ENCODE measurements at regions not wholly inside any gene's neighbourhood (a gene's known extent, or its start where the extent isn't known, plus 50 kb on each side); places are given as distances from the start of the nearest gene placed in this dataset.

DNA sequence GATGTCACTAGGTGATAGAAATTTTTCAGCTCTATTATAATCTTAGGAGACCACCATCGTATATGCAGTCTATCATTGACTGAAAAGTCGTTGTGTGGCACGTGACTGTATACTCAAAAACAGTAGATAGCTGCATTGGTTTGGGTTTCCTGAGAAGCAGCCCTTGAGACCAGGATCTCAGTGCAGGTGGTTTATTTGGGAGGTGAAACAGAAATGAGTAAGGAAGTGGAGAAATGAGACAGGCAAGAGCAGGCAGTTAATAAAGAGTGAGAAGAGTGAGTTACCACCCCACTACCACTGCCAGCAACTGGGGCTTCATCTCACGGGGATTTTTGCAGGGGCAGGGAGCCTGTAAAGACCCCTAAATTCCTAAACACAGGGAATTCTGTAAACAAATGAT lies 221.0 kb downstream of the SHQ1 start:
- H3K4me1 ChIP-seq (ENCODE audit: control insufficient read depth, extremely low read depth, insufficient read depth, low read length) = no peaks in the 10 kb centered on the region
- H3K4me3 ChIP-seq (replicated peaks in 1 of 3; ENCODE audit: insufficient read depth in 1 of 3, low read depth in 1 of 3, low read length in 3 of 3) = no peak overlapping the region
- H3K27me3 ChIP-seq (ENCODE audit: control insufficient read depth in 2 of 2, insufficient read depth in 2 of 2, low read length in 2 of 2) = no peaks in the 10 kb centered on the region
- ChIA-PET CTCF (interaction anchor here (1.1 kb wide), 1 partner anchor 12 kb away, joined by 3 read pairs; no protein-coding TSS in a partner anchor), POLR2A (no interaction called here)
- no peaks in the 10 kb centered on the region for H3K36me3 ChIP-seq (ENCODE audit: control insufficient read depth in 2 of 2, extremely low read depth in 1 of 2, insufficient read depth in 2 of 2, low read length in 2 of 2)
- intact Hi-C loops (cut with micrococcal nuclease) (no loop called here), dilution Hi-C loops (cut with MboI; ENCODE audit: extremely low pct_ligation_motif_present, low sequenced_read_pairs) (no loop called here)
- no peak for FAIRE-seq
- H3K27ac ChIP-seq (ENCODE audit: insufficient read depth, low read depth, low read length) = no peak overlapping the region
- no peaks in the 10 kb centered on the region for H4K20me1 ChIP-seq (replicated peaks; ENCODE audit: control insufficient read depth, extremely low read depth, insufficient read depth, low read length)
- H3K9ac ChIP-seq (replicated peaks; ENCODE audit: extremely low read depth, insufficient read depth, low read length) = no peak overlapping the region
- H3K79me2 ChIP-seq (ENCODE audit: control insufficient read depth, insufficient read depth, low read length) = no peaks in the 10 kb centered on the region
- no peak for DNase-seq (ENCODE audit: low read depth, low spot score)
- TF ChIP-seq POLR2AphosphoS5 (IDR thresholded peaks at IDR 0.05; ENCODE audit: insufficient read depth, low read depth, low read length) (no peak), EZH2 (IDR thresholded peaks at IDR 0.05; ENCODE audit: borderline replicate concordance, low read depth, low read length, severe bottlenecking) (no peak), JUN (IDR thresholded peaks at IDR 0.05; ENCODE audit: borderline replicate concordance, insufficient read depth, insufficient read length, low read depth) (no peak), POLR2A (IDR thresholded peaks at IDR 0.05; ENCODE audit: low read depth, low read length) (no peak), MYC (IDR thresholded peaks at IDR 0.05; ENCODE audit: low read depth, low read length) (no peak), GATA2 (IDR thresholded peaks at IDR 0.05; ENCODE audit: insufficient read depth, insufficient read length, low read depth, low read length) (no peak), FOS (IDR thresholded peaks at IDR 0.05; ENCODE audit: borderline replicate concordance, insufficient read depth, low read length) (no peak)
- TF ChIP-seq, protein P1, sequence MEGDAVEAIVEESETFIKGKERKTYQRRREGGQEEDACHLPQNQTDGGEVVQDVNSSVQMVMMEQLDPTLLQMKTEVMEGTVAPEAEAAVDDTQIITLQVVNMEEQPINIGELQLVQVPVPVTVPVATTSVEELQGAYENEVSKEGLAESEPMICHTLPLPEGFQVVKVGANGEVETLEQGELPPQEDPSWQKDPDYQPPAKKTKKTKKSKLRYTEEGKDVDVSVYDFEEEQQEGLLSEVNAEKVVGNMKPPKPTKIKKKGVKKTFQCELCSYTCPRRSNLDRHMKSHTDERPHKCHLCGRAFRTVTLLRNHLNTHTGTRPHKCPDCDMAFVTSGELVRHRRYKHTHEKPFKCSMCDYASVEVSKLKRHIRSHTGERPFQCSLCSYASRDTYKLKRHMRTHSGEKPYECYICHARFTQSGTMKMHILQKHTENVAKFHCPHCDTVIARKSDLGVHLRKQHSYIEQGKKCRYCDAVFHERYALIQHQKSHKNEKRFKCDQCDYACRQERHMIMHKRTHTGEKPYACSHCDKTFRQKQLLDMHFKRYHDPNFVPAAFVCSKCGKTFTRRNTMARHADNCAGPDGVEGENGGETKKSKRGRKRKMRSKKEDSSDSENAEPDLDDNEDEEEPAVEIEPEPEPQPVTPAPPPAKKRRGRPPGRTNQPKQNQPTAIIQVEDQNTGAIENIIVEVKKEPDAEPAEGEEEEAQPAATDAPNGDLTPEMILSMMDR (IDR thresholded peaks at IDR 0.05; ENCODE audit: extremely low read depth in 1 of 2, insufficient read depth in 1 of 2, low read depth in 1 of 2, low read length in 2 of 2) = no peak
- TF ChIP-seq, protein P2, sequence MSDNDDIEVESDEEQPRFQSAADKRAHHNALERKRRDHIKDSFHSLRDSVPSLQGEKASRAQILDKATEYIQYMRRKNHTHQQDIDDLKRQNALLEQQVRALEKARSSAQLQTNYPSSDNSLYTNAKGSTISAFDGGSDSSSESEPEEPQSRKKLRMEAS (IDR thresholded peaks at IDR 0.05; ENCODE audit: insufficient read depth, insufficient read length) = no peak
- no TSS peak for BruUV-seq (replicated peaks)
- H3K9me1 ChIP-seq (replicated peaks; ENCODE audit: control insufficient read depth, extremely low read depth, insufficient read depth, low read length) = no peaks in the 10 kb centered on the region
- no peak overlapping the region for H2AFZ ChIP-seq (ENCODE audit: low read depth, low read length)
- no peak overlapping the region for H3K4me2 ChIP-seq (ENCODE audit: insufficient read depth, low read length)
- H3K9me3 ChIP-seq (replicated peaks; ENCODE audit: control insufficient read depth, insufficient read depth, low read length) = no peaks in the 10 kb centered on the region

All from endothelial cell of umbilical vein (primary cell).